Epidermal melanocyte (primary cell): ENCODE measurements at regions not wholly inside any gene's neighbourhood (a gene's known extent, or its start where the extent isn't known, plus 50 kb on each side); places are given as distances from the start of the nearest gene placed in this dataset.
"Not testable (repeated sequence)": the region's sequence is repeated elsewhere in the genome, so short reads cannot be mapped to it uniquely, and the experiment has no call there.

Experiments
- DNase-seq: peaks from one replicate; pipeline ENCODE4 v3.0.0; 2011; ENCODE audit warnings: low spot score; ENCODE audit not compliant: insufficient read length

- DNase-seq = no peak
Observed at GRCh38 chr5:62149879-62150278, 156.1 kb upstream of the KIF2A start.

GRCh38 chr5:62152394-62153087 is 153.5 kb upstream of the KIF2A start:
- DNase-seq = no peak

- no peak for DNase-seq
Observed at GRCh38 chr5:62154758-62155157, 151.2 kb upstream of the KIF2A start.

- DNase-seq = no peak
Observed at GRCh38 chr5:62155988-62156387, 150.0 kb upstream of the KIF2A start.

- no peak for DNase-seq
Observed at GRCh38 chr5:62167561-62168057, 138.4 kb upstream of the KIF2A start.

- DNase-seq = no peak
Observed at GRCh38 chr5:62168506-62169281, 137.3 kb upstream of the KIF2A start.

GRCh38 chr5:62178258-62178657 is 127.7 kb upstream of the KIF2A start:
- DNase-seq = no peak

GRCh38 chr5:62182802-62183201 is 123.2 kb upstream of the KIF2A start:
- DNase-seq = no peak

- no peak for DNase-seq
Observed at GRCh38 chr5:62183727-62184126, 122.3 kb upstream of the KIF2A start.

- DNase-seq = no peak
Observed at GRCh38 chr5:62184444-62184843, 121.6 kb upstream of the KIF2A start.

- no peak for DNase-seq
Observed at GRCh38 chr5:62190173-62190572, 115.8 kb upstream of the KIF2A start.

GRCh38 chr5:62190931-62191330 is 115.1 kb upstream of the KIF2A start:
- DNase-seq = no peak

GRCh38 chr5:62192958-62193357 is 113.0 kb upstream of the KIF2A start:
- no peak for DNase-seq

- DNase-seq = not testable (repeated sequence)
Observed at GRCh38 chr5:62196532-62196931, 109.5 kb upstream of the KIF2A start.

GRCh38 chr5:62197697-62198096 is 108.3 kb upstream of the KIF2A start:
- no peak for DNase-seq

GRCh38 chr5:62198421-62198820 is 107.6 kb upstream of the KIF2A start:
- no peak for DNase-seq

GRCh38 chr5:62199792-62200716 is 106.0 kb upstream of the KIF2A start:
- no peak for DNase-seq

GRCh38 chr5:62206150-62206829 is 99.7 kb upstream of the KIF2A start:
- no peak for DNase-seq

GRCh38 chr5:62208218-62208852 is 97.7 kb upstream of the KIF2A start:
- DNase-seq = no peak

- DNase-seq = no peak
Observed at GRCh38 chr5:62211405-62211804, 94.6 kb upstream of the KIF2A start.

- no peak for DNase-seq
Observed at GRCh38 chr5:62212648-62213047, 93.4 kb upstream of the KIF2A start.
